MCF 10A (cell line): ENCODE measurements at regions not wholly inside any gene's neighbourhood (a gene's known extent, or its start where the extent isn't known, plus 50 kb on each side); places are given as distances from the start of the nearest gene placed in this dataset.

Experiments used
- BruUV-seq: library from RNA; stranded (reverse); fragments of 400-500 nt; replicated peaks from 2 replicates; lab custom pipeline; 2021; lab: Mats Ljungman, UMichigan
- CTCF ChIA-PET: fragments of 300-600 bp; sonication (Branson Sonifier 250); formaldehyde crosslinking; extraction: SDS; loops from one replicate; lab custom pipeline; 2021; ENCODE audit warnings: antibody characterized with exemption, inconsistent platforms; lab: Yijun Ruan, JAX
- POLR2A ChIA-PET: fragments of 300-600, 350-650 bp; sonication (Branson Sonifier 250); formaldehyde crosslinking; extraction: SDS; loops from one replicate; lab custom pipeline; 2020; ENCODE audit warnings: antibody characterized with exemption, inconsistent platforms; lab: Yijun Ruan, JAX
- DNase-seq: peaks from one replicate; pipeline ENCODE4 v3.0.0-alpha.2; 2018; ENCODE audit not compliant: unreplicated experiment
- H3K27ac Mint-ChIP-seq: one replicate; pipeline ENCODE4 v1.8.0; 2022; ENCODE audit warnings: mild to moderate bottlenecking, low read depth, mixed read lengths; ENCODE audit not compliant: unreplicated experiment
- H3K27me3 Mint-ChIP-seq: one replicate; pipeline ENCODE4 v1.8.0; 2022; ENCODE audit warnings: mixed read lengths; ENCODE audit not compliant: insufficient read depth, unreplicated experiment
- H3K36me3 Mint-ChIP-seq: one replicate; pipeline ENCODE4 v1.8.0; 2022; ENCODE audit warnings: mild to moderate bottlenecking, moderate library complexity, mixed read lengths; ENCODE audit not compliant: insufficient read depth, unreplicated experiment
- H3K4me1 Mint-ChIP-seq: one replicate; pipeline ENCODE4 v1.8.0; 2022; ENCODE audit warnings: mixed read lengths; ENCODE audit not compliant: insufficient read depth, unreplicated experiment
- H3K4me3 Mint-ChIP-seq: one replicate; pipeline ENCODE4 v1.8.0; 2022; ENCODE audit warnings: mild to moderate bottlenecking, moderate library complexity, mixed read lengths; ENCODE audit not compliant: unreplicated experiment
- H3K9me3 Mint-ChIP-seq: one replicate; pipeline ENCODE4 v1.8.0; 2022; ENCODE audit warnings: mixed read lengths; ENCODE audit not compliant: unreplicated experiment
- CTCF ChIP-seq: fragments of 200-600 bp; IDR thresholded peaks from one replicate; pipeline ENCODE4 v1.8.0; 2022; ENCODE audit warnings: antibody characterized with exemption, mild to moderate bottlenecking; ENCODE audit not compliant: unreplicated experiment
- intact Hi-C: fragments of 100-400 bp; cut with micrococcal nuclease; formaldehyde crosslinking; loops from 2 replicates; pipeline ENCODE4 v1.14.1; 2022

DNA sequence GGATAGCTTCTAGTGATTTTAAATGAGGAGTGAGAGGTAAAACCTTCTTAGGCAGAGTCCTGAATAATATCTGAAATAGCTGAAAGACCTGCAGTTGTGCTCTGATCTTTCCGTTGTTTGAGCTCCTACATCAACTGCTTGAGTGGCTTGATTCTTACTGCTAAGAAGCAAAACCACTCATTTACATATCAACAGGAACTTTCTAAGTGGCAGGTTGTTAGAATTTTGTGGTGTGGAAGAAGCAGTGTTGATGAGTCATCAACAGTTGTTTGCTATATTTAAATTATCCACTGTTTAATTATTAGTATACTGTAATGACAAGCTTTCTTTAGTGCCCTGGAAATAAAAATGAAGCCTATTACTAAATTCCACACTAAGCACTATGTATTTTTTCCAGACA is 689.5 kb downstream of the DNAJB9 start:
- POLR2A ChIA-PET, result no interaction called here
- CTCF ChIA-PET, result no interaction called here

DNA sequence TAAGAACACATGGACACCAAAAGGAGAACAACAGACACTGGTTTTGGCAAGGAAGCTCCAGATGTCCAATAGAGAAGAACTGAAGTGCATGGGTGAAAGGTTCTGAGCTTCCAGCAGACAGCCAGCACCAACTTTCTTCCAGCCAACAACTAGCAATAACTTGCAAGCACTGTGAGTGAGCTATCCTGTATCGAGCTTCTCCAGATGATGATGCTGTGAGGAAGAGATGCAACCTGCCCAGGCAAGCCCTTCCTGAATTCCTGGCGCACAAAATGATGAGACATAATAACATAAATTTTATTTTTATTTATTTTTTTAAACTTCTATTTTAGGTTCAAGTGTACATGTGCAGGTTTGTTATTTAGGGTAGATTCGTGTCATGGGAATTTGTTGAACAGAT is 692.1 kb downstream of the DNAJB9 start:
- no peak for DNase-seq
- no TSS peak for BruUV-seq
- Mint-ChIP-seq H3K27me3 (no peaks in the 10 kb centered on the region), H3K36me3 (no peaks in the 10 kb centered on the region), H3K9me3 (peaks cover 7% of the 10 kb centered on the region), H3K4me1 (no peaks in the 10 kb centered on the region), H3K27ac (no peak overlapping the region), H3K4me3 (no peak overlapping the region)
- TF ChIP-seq CTCF, result no peak
- ChIA-PET CTCF (interaction anchor here (0.6 kb wide), 1 partner anchor 34 kb away, joined by 3 read pairs; no protein-coding TSS in a partner anchor), POLR2A (no interaction called here)
- intact Hi-C loops, result no loop called here

More for the DNA sequence above, 689.5 kb downstream of the DNAJB9 start:
- no peak overlapping the region for H3K4me3 Mint-ChIP-seq
- H3K4me1 Mint-ChIP-seq, result no peaks in the 10 kb centered on the region
- H3K9me3 Mint-ChIP-seq, result peaks cover 7% of the 10 kb centered on the region
- no TSS peak for BruUV-seq
- no peaks in the 10 kb centered on the region for H3K36me3 Mint-ChIP-seq
- intact Hi-C loops, result no loop called here
- DNase-seq, result no peak
- no peaks in the 10 kb centered on the region for H3K27me3 Mint-ChIP-seq
- no peak overlapping the region for H3K27ac Mint-ChIP-seq
- no peak for TF ChIP-seq CTCF

- POLR2A ChIA-PET, result no interaction called here
- intact Hi-C loops, result no loop called here
- DNase-seq, result no peak
- Mint-ChIP-seq H3K4me3 (no peak overlapping the region), H3K4me1 (no peaks in the 10 kb centered on the region), H3K27me3 (no peaks in the 10 kb centered on the region), H3K27ac (no peak overlapping the region), H3K36me3 (no peaks in the 10 kb centered on the region), H3K9me3 (peaks cover 23% of the 10 kb centered on the region)
- CTCF ChIA-PET, result no interaction called here
- no peak for TF ChIP-seq CTCF
- BruUV-seq, result no TSS peak
Observed at GRCh38 chr7:109266610-109267009, 696.9 kb downstream of the DNAJB9 start.

DNA sequence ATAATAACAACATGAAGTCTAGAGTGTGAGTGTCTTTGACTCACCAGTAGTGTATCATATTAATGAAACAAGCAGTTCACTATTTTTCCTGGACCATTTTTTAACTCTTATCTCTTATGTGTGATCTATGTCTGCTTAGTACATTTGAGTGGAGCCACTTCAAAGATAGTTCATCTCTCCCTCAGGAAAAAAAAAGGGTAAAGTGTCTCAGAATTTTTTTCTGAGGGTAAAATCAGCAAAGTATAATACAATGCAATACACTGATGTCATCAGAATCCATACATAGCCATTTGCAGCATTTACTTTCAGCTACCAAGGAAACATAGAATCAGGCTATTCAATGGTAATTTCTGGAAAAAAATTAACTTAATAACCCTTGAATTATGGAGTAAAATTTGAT is 706.7 kb downstream of the DNAJB9 start:
- H3K27me3 Mint-ChIP-seq, result peaks cover 11% of the 10 kb centered on the region
- POLR2A ChIA-PET, result no interaction called here

More for the DNA sequence above, 706.7 kb downstream of the DNAJB9 start:
- intact Hi-C loops, result no loop called here
- Mint-ChIP-seq H3K4me3 (no peak overlapping the region), H3K4me1 (no peaks in the 10 kb centered on the region), H3K27ac (no peak overlapping the region), H3K9me3 (peaks cover under 1% of the 10 kb centered on the region), H3K36me3 (no peaks in the 10 kb centered on the region)
- CTCF ChIA-PET, result no interaction called here
- no peak for DNase-seq
- BruUV-seq, result no TSS peak
- TF ChIP-seq CTCF, result no peak
